Endothelial cell of umbilical vein (primary cell): ENCODE measurements at regions not wholly inside any gene's neighbourhood (a gene's known extent, or its start where the extent isn't known, plus 50 kb on each side); places are given as distances from the start of the nearest gene placed in this dataset.

Experiments
- BruUV-seq: library from RNA; stranded (reverse); fragments of 400-500 nt; replicated peaks from 2 replicates; lab custom pipeline; 2021; lab: Mats Ljungman, UMichigan
- CTCF ChIA-PET: fragments of 300-600, 350-600 bp; sonication (Branson Sonifier 250); formaldehyde crosslinking; loops from one replicate; lab custom pipeline; 2021; ENCODE audit warnings: antibody characterized with exemption, inconsistent platforms; lab: Charles Lee
- POLR2A ChIA-PET: fragments of 300-600, 350-600 bp; sonication (Branson Sonifier 250); formaldehyde crosslinking; loops from one replicate; lab custom pipeline; 2021; ENCODE audit warnings: antibody characterized with exemption, inconsistent platforms; lab: Charles Lee
- DNase-seq: peaks from one replicate; pipeline ENCODE4 v3.0.0-alpha.2; 2011; ENCODE audit warnings: low read depth, low spot score
- FAIRE-seq: peaks from 2 replicates; lab custom pipeline; 2011; peaks lifted over from hg19 to GRCh38; lab: Jason Lieb, UNC
- H2AFZ ChIP-seq: 2 replicates; pipeline ENCODE4 v1.6.0; 2012; ENCODE audit warnings: low read depth, low read length, control low read depth, inconsistent platforms
- H3K27ac ChIP-seq: 2 replicates; pipeline ENCODE4 v1.5.1; 2011; ENCODE audit warnings: low read depth, mild to moderate bottlenecking, control low read depth, low read length, moderate library complexity; ENCODE audit not compliant: insufficient read depth
- H3K27me3 ChIP-seq, 2 experiments: 2 replicates each; pipeline versions ENCODE4 v1.6.0 to v1.6.1; 2011; ENCODE audit warnings: low read length in 2 of 2, mixed read lengths in 1 of 2; ENCODE audit not compliant: control insufficient read depth in 2 of 2, insufficient read depth in 2 of 2
- H3K36me3 ChIP-seq, 2 experiments: 2 replicates in 1 of 2; 3 replicates in 1 of 2; pipeline ENCODE4 v1.5.1; 2011; ENCODE audit warnings: low read length in 2 of 2, mild to moderate bottlenecking in 1 of 2, moderate library complexity in 1 of 2; ENCODE audit not compliant: control insufficient read depth in 2 of 2, insufficient read depth in 2 of 2; ENCODE audit errors: extremely low read depth in 1 of 2
- H3K4me1 ChIP-seq: 3 replicates; pipeline ENCODE4 v1.5.1; 2011; ENCODE audit warnings: mild to moderate bottlenecking, low read length; ENCODE audit not compliant: control insufficient read depth, insufficient read depth; ENCODE audit errors: extremely low read depth
- H3K4me2 ChIP-seq: 2 replicates; pipeline ENCODE4 v1.6.1; 2011; ENCODE audit warnings: low read length, control low read depth, mixed read lengths; ENCODE audit not compliant: insufficient read depth
- H3K4me3 ChIP-seq, 3 experiments: fragments of 200-600 bp in 1 of 3; sonication (generic), shearing (Covaris generic) in 1 of 3; replicated peaks in 1 of 3; 2 replicates each; pipeline ENCODE4 v1.5.1; 2011 to 2016; ENCODE audit warnings: control low read depth in 3 of 3, low read length in 3 of 3, mild to moderate bottlenecking in 2 of 3, inconsistent platforms in 1 of 3, low read depth in 1 of 3, moderate library complexity in 1 of 3; ENCODE audit not compliant: insufficient read depth in 1 of 3
- H3K79me2 ChIP-seq: 2 replicates; pipeline ENCODE4 v1.6.0; 2012; ENCODE audit warnings: low read length, inconsistent platforms; ENCODE audit not compliant: control insufficient read depth, insufficient read depth
- H3K9ac ChIP-seq: replicated peaks from 2 replicates; pipeline ENCODE3; 2011; ENCODE audit warnings: low read length, control low read depth; ENCODE audit not compliant: insufficient read depth; ENCODE audit errors: extremely low read depth
- H3K9me1 ChIP-seq: replicated peaks from 3 replicates; pipeline ENCODE4 v1.6.0; 2011; ENCODE audit warnings: mild to moderate bottlenecking, low read length; ENCODE audit not compliant: control insufficient read depth, insufficient read depth; ENCODE audit errors: extremely low read depth
- H3K9me3 ChIP-seq: replicated peaks from 2 replicates; pipeline ENCODE4 v1.5.1; 2012; ENCODE audit warnings: low read length, inconsistent platforms; ENCODE audit not compliant: control insufficient read depth, insufficient read depth
- H4K20me1 ChIP-seq: replicated peaks from 2 replicates; pipeline ENCODE3; 2011; ENCODE audit warnings: mild to moderate bottlenecking, low read length; ENCODE audit not compliant: control insufficient read depth, insufficient read depth; ENCODE audit errors: extremely low read depth
- EZH2 ChIP-seq: IDR thresholded peaks from 2 replicates; pipeline ENCODE4 v1.6.1; 2012; ENCODE audit warnings: borderline replicate concordance, low read depth, mild to moderate bottlenecking, moderate library complexity, low read length, inconsistent platforms; ENCODE audit not compliant: severe bottlenecking
- FOS ChIP-seq: IDR thresholded peaks from 2 replicates; pipeline ENCODE4 v1.6.1; 2011; ENCODE audit warnings: mild to moderate bottlenecking, low read length, moderate library complexity, borderline replicate concordance; ENCODE audit not compliant: insufficient read depth
- GATA2 ChIP-seq: IDR thresholded peaks from 2 replicates; pipeline ENCODE4 v1.7.0; 2011; ENCODE audit warnings: low read depth, mild to moderate bottlenecking, moderate library complexity, mixed read lengths, low read length; ENCODE audit not compliant: insufficient read length, insufficient read depth
- JUN ChIP-seq: IDR thresholded peaks from 2 replicates; pipeline ENCODE4 v1.6.1; 2011; ENCODE audit warnings: borderline replicate concordance, low read depth; ENCODE audit not compliant: insufficient read length, insufficient read depth
- MYC ChIP-seq: IDR thresholded peaks from one replicate; pipeline ENCODE4 v1.6.1; 2011; ENCODE audit warnings: mild to moderate bottlenecking, low read depth, low read length
- POLR2A ChIP-seq: IDR thresholded peaks from 2 replicates; pipeline ENCODE4 v1.6.1; 2012; ENCODE audit warnings: low read depth, mild to moderate bottlenecking, control low read depth, low read length
- POLR2AphosphoS5 ChIP-seq: IDR thresholded peaks from 2 replicates; pipeline ENCODE4 v1.6.1; 2012; ENCODE audit warnings: low read depth, mild to moderate bottlenecking, control low read depth, low read length, moderate library complexity; ENCODE audit not compliant: insufficient read depth
- dilution Hi-C: fragments of 300-500 bp; cut with MboI; formaldehyde crosslinking; loops from one replicate; pipeline ENCODE4 v1.15.0; 2019; ENCODE audit warnings: low sequenced_read_pairs; ENCODE audit not compliant: extremely low pct_ligation_motif_present
- intact Hi-C: fragments of 100-400 bp; cut with micrococcal nuclease; formaldehyde crosslinking; loops from one replicate; pipeline ENCODE4 v1.10.0; 2022
- TF ChIP-seq, protein P1 (sequence below), 2 donors: IDR thresholded peaks; 1 replicate in 1 of 2; 2 replicates in 1 of 2; pipeline ENCODE4 v1.5.1; 2011; ENCODE audit warnings: low read length in 2 of 2, mild to moderate bottlenecking in 2 of 2, moderate library complexity in 2 of 2, control low read depth in 1 of 2, inconsistent platforms in 1 of 2, low read depth in 1 of 2; ENCODE audit not compliant: insufficient read depth in 1 of 2; ENCODE audit errors: extremely low read depth in 1 of 2
- TF ChIP-seq, protein P2 (sequence below): IDR thresholded peaks from 2 replicates; pipeline ENCODE4 v1.6.1; 2011; ENCODE audit not compliant: insufficient read depth, insufficient read length

DNA sequence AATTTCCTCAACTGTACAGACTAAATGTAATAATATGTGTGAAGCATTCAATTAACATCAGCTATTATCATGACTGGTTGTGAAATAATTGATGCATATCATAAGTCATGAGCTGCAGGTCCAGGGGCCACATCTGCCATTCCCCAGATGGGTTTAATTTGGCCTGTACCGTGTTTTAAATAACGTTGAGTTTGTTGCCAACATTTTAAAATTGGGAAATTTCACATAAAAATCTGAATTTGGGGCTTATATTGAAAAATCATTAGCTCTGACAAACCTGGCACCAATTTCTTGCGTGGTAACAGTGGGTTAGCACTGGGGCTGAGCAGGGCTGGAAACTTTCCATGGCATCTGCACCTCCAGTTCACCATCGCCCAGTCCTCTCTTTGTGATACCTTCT, 193.9 kb downstream of the SNX19 start:
- ChIA-PET CTCF (interaction anchor here (1.5 to 1.7 kb wide), 2 partner anchors 15 to 140 kb away, joined by 5 to 11 read pairs; no protein-coding TSS in a partner anchor), POLR2A (no interaction called here)
- H3K4me2 ChIP-seq, result no peak overlapping the region
- H3K9me3 ChIP-seq, result no peaks in the 10 kb centered on the region
- no peaks in the 10 kb centered on the region for H3K27me3 ChIP-seq
- intact Hi-C loops (no loop called here), dilution Hi-C loops (no loop called here)
- TF ChIP-seq FOS, result no peak
- no peak for TF ChIP-seq MYC
- TF ChIP-seq POLR2AphosphoS5, result no peak
- no peak for TF ChIP-seq EZH2
- TF ChIP-seq GATA2, result no peak
- TF ChIP-seq JUN, result no peak
- TF ChIP-seq, protein P1, sequence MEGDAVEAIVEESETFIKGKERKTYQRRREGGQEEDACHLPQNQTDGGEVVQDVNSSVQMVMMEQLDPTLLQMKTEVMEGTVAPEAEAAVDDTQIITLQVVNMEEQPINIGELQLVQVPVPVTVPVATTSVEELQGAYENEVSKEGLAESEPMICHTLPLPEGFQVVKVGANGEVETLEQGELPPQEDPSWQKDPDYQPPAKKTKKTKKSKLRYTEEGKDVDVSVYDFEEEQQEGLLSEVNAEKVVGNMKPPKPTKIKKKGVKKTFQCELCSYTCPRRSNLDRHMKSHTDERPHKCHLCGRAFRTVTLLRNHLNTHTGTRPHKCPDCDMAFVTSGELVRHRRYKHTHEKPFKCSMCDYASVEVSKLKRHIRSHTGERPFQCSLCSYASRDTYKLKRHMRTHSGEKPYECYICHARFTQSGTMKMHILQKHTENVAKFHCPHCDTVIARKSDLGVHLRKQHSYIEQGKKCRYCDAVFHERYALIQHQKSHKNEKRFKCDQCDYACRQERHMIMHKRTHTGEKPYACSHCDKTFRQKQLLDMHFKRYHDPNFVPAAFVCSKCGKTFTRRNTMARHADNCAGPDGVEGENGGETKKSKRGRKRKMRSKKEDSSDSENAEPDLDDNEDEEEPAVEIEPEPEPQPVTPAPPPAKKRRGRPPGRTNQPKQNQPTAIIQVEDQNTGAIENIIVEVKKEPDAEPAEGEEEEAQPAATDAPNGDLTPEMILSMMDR (IDR thresholded peaks at IDR 0.05; ENCODE audit: extremely low read depth in 1 of 2, insufficient read depth in 1 of 2, low read depth in 1 of 2, low read length in 2 of 2), result no peak
- no peak for TF ChIP-seq POLR2A
- TF ChIP-seq, protein P2, sequence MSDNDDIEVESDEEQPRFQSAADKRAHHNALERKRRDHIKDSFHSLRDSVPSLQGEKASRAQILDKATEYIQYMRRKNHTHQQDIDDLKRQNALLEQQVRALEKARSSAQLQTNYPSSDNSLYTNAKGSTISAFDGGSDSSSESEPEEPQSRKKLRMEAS, result no peak
- H3K4me1 ChIP-seq, result peaks cover 24% of the 10 kb centered on the region
- FAIRE-seq (no peak), DNase-seq (no peak)
- BruUV-seq, result no TSS peak
- no peak overlapping the region for H3K9ac ChIP-seq
- H3K27ac ChIP-seq, result no peak overlapping the region
- H2AFZ ChIP-seq, result no peak overlapping the region
- H3K36me3 ChIP-seq, result no peaks in the 10 kb centered on the region
- no peak overlapping the region for H3K4me3 ChIP-seq
- no peaks in the 10 kb centered on the region for H4K20me1 ChIP-seq
- no peaks in the 10 kb centered on the region for H3K79me2 ChIP-seq
- no peaks in the 10 kb centered on the region for H3K9me1 ChIP-seq
